Stimulated activated CD4-positive, alpha-beta T cell treated with anti-CD3 and anti-CD28 coated beads, Interleukin-1b, Interleukin-23, amount 100 ng/mL, for 1 hour (primary cell): ENCODE measurements at regions not wholly inside any gene's neighbourhood (a gene's known extent, or its start where the extent isn't known, plus 50 kb on each side); places are given as distances from the start of the nearest gene placed in this dataset.

Experiments
- DNase-seq, 2 donors: peaks; one replicate each; pipeline ENCODE4 v3.0.0-alpha.2; 2020; ENCODE audit warnings: low read depth in 2 of 2

DNA sequence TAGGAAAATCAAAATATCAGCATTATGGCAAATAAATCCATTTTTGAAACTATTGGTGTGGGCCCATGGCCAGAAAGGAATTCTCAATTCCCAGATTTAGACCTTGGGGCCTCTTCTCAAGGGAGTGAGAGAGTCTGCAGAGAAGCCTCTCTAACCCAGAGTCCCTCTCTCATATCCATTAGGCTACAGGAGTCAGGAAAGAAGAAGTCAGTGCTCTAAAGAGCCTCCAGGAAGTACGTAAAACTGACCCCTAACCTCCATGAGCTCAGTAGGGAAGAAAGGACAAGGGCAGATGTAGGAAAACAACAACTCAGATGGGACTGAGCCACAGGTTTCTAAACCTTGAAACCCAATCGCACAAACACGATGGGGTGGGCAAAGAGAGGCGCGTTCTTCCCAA lies 479.9 kb upstream of the TNP1 start:
- no peak for DNase-seq

DNA sequence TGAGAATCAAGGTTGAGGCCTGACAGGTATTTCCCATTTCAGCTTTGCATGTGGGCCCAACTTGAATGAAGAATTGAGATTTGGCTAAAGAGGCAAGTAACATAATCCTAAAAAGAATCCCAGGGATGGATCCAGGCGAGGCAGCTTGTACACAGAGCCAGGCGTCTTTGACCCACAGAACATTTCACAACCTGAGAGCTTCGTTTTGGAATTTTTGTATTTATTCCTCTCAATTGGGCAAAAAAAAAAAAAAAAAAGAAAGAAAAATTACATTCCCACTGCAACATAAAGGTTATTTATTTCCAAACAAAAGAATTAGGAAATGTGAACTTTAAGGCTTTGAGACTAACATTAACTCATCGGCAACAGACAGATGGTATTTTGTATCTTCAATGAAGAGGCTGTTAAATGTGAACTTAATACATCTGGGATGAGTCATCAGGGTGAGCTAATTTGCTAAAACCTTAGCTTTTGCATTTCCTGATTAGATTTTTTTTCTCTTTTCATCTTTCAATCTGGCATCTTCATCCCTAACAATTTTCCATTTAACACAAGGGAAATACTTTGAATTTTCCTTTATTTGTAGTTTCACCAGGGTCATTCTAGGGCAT lies 478.5 kb upstream of the TNP1 start:
- no peak for DNase-seq

DNA sequence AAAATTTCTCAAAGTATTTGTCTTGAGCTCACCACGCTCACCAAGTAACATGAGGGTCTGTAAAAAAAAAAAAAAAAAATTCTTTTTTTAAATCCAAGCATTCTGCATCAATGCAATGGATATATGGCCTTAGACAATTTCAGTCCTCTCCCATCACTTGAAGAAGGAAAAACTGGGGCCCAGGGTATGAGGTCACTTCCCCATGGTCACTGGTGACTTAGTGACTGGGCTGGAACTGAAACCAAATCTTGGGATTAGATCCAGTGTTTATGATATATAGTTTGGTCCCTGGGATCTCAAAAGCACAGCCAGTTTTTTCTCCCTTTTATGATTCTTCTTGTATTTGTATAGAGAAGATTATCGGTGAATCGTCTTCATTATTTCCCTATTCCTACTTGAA lies 477.9 kb upstream of the TNP1 start:
- no peak for DNase-seq

DNA sequence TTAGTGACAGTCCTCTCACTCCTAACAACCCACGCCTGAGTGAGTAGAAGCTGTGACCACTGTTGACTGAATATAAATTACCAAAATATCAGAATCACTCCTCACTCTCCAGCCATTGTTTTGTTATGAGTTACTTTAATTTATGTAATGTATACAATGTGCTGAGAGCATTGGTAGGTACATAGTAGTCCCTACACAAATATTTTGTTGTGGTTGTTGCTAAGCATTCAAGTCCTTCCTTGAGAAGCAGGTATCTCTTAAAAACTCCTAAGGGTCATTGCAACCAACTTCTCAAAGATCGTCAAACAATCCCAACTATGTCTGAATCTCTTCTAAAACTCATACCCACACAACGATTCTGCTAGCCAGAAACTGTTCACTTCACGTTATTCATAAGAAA lies 476.8 kb upstream of the TNP1 start:
- DNase-seq = no peak

DNA sequence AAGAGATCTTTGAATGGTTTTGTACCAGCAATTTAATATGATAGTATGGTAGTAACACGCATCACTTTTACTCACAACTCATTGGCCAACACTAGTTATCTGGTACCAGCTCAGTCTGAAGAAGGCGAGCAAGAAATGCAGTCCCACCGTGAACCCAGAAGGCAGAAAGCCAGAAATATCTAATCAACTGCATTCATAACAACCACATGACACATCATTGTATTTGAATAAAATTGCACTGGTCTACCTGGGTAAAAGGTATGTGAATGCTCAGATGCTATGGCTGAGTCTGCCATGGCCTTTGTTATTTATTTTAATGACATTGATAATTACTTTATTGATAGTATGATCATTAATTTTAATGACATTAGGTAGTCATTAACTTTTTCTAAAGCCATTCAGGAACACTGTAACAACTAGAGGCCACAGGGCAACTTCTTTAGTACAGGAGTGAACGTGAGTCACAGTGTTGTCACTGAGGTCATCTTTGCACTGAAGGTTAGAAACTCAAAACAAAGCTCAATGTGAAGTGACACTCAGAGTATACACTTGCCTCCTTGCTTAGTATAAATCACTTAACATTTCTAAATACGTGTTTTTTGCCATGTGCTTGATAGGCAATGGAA lies 475.6 kb upstream of the TNP1 start:
- DNase-seq = no peak

DNA sequence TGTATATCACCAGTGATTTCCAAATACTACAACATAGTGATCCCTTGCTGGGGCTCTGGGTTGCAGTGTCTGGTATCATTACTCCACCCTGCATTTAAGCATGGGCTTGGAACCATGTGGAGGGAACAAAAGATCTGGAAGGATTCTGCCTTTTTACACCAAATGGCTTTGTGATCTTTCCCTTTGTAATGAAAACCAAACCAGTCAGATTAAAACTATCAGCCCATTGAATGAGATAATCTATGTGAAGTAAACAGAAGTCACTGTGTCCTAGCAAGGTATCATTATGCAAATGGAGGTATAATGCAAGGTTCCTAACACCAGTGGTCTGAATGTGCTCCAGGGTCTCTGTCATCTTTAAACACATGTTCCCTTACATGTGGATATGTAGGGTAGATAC lies 474.7 kb upstream of the TNP1 start:
- no peak for DNase-seq

DNA sequence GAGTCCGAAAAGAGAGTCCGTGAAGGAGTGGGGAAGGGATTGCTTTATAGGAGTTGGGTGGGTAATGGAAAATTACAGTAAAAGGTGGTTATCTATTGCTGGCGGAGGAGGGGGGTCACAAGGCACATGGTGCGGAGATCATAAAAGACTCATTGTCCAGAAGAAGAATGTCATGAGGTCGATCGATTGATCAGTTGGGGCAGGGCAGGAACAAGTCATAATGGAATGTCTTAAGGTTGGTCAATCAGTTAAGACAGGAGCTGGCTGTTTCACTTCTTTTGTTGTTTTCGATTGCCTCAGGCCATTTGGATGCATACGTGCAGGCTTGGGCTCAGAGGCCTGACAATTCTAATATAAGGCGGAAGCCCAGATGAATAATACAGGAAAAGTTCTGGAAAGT lies 473.0 kb upstream of the TNP1 start:
- DNase-seq = no peak

DNA sequence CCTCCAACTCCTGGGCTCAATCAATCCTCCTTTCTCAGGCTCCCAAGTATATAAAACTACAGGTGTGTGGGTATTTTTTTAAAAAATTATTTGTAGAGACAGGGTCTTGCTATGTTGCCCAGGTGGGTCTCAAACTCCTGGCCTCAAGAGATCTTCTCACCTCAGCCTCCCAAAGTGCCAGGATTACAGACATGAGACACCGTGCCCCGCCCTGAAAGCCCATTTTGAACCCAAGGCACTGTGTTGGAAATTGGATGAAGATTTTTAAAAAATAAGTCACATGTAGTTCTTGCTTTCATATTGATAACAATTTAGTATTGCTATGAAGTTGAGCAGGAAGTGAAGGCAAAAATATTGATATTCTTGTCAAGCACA lies 472.5 kb upstream of the TNP1 start:
- no peak for DNase-seq

DNA sequence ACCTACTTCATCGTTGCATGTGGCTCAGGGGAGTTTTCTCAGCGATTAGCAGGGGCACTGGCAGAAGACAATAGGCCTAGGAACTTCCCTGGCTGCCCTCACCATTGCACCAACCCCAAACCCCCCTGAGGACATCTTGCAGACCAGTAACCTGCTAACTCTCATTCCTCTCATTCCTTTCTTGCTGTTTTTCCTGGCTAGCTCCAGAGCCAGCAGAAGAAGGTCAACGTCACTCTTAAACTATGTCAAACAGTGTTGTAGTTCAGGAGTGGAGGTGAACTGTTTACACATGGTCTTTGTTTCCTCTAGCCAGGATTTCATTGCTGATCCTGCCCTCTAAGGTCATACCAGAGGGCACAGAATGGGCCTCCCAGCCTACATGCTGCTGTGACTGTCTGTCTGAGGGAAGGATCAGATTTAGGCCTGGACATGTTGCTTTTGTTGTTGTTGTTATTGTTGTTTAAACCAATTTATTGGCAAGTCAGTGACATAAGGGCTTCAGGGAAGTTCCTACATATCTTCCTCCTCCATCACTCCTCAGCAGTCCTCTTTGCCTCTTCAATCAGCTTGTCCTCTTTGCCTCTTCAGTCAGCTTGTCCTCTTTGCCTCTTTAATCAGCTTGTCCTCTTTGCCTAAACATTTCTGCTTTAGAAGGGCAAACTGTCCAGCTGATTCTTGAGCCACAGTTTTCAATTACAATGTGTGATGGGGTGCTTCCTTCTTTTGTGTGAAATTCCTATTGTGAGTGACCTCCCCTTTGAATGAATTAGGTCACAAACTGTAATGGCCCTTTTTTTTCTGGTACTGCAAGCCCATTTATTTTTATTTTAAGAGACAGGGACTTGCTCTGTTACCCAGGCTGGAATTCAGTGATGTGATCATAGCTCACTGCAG lies 471.9 kb upstream of the TNP1 start:
- DNase-seq = no peak

DNA sequence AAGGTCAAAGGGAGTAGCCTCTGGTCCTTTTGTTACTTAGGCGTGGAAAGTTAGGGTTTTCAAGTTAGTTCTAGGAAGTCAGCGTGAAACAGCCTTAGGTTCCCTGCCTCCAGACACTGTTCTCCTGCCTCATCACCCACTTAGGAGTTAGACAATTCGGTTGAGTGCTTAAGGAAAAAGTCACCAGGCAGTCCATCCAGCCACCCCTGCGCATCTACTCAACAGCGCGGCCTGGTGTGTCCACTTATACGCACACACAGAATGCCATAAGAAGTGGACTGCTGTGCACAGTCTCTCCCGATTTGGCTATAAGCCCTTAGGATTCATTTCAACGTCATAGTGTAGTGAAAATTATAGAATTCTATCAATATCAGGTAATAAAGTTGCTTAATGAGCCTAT lies 470.8 kb upstream of the TNP1 start:
- no peak for DNase-seq

DNA sequence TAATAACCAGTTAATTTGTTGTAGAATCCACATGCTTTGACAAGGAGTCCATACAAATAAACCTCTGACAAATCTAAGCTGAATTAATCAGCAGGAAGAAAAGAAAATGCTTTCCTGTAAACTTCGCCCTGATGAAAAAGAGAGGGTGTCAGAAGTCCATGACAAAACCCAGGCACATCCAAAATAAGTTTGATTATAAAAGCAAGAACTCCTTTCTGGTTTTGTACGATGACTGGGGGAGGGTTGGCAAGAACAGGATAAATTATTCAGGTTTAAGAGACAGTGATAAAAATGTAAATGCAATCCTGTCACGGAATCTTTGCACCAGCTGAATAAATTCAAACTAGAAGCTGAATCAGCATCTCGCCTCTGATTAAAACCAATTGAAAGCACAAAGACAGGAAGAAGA lies 469.2 kb upstream of the TNP1 start:
- no peak for DNase-seq

DNA sequence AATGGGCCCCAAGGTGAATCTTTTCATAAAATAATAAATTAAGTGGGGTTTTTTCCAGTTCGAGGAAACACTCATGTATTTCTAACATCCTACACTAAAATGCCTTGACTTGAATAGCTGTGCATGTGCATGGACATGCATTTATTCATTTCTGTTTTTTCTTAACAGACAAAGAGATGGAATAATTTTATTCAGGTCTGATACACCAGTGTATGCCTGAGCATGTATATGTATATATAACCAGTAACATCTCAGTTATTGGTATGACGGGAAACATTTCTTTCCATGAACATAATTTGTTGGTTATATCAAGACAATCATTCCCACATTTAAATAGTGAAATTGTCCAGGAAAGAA lies 468.7 kb upstream of the TNP1 start:
- DNase-seq = no peak

DNA sequence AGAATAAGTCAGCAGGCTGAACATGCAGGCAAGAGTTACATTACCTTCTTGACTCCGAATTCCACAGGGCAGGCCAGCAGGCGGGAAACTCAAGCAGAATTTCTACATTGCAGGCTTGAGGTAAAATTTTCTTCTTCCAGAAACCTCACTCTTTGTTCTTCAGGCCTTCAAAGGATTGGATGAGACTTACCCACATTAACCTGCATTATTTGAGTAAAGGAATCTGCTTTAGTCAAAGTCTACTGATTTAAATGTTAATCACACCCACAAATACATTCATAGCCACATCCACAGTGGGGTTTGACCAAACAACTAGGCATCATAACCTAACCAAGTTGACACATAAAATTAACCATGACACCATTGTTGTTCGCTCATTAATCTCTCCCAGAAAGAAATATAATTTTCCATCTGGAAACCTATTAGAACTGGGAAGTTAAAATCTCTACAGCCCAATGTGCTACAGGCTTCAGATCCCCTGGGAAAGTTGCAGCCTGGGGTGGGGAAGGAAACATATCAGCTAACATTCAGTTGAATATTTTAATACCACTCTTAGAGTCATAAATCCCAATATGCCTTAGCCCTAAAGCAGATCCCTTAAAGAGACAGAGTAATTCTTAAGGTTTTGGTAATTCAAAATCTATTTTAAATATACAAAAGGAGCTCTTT lies 468.2 kb upstream of the TNP1 start:
- no peak for DNase-seq

DNA sequence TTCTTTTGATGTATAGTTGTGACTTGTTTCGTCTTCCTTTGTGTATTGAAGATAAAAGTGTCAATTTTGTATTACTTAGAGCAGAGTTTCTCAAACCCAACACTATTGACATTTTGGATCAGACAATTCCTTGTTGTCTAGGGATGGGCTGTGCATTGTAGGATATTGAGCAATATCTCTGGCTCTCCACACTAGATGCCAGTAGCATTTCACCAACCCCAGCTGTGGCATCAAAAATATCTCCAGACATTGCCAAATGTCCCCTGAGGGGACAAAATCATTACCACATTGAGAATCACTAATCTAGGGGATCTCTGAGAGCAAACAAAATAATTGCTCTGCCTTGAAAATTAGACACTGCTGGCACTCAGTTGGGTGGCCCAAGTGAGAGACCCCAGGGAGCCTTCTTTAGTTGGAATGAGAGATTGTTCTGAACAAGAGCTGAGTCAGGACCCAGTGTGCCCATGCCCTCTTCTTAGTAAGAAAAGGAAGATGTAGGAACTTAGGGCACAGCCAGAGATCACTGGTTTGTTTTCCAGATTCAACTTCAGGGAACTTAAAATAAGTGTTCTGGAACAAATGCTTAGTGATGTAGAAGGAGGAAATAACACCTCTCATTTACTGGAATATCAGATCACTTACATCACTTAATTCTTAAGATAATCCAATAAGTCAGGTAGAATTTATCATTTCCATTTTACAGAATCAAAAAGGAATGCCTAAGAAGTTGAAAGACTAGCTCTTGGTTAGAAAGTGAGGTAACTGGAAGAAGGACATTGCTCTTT lies 466.6 kb upstream of the TNP1 start:
- no peak for DNase-seq

DNA sequence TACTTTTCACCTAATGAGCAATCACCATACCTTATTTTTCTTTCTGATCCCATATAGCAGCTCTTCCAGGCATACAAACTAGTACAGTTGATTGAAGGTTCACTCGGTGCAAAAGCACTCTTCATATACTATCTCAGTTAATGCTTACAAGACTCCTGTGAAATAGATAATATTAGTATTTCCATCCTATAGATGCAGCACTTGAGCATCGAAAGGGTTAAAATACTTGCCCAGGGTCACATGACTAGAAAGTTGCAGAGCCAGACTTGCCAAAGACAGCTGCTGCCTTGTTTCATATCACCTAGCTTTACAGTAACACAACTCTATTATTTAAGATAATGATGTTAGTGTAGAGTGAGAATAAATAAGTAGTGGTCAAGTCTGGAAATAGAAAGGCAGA lies 466.0 kb upstream of the TNP1 start:
- DNase-seq = no peak

DNA sequence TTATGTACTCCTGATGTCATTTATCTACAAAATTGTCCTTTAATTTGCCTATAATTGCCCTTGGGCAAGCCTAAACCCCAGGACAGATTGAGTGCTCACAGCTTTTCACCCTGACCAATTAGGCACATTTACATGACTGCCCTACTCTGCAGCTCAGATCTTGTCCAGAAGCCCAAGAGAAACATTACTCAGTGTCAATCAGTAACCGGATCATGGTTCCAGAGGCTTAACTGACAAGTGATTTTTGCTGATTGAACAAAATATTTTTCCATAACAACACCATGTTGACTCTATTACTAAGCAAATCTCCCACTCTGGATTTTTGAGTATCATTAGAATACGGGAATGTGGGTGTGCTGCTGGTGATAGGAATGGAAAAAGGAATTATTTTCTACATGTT lies 465.4 kb upstream of the TNP1 start:
- DNase-seq = no peak

DNA sequence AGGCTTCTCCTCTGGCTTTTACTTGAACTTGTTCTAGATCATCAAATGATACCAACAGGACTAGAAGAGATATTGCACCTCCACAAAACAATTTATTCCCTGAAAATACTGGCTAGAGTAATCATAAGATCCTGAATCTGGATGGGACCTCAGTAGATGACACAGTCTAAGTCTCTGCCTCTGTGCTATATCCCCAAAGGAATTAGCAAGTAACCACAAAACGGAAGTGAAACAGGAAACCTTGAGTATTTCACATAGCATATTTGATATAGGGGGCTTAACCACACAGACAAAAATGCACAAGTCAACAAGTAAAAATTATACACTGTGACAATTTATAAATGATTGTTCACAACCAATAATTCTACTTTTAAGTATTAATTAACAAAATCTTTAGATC lies 456.9 kb upstream of the TNP1 start:
- DNase-seq = no peak

DNA sequence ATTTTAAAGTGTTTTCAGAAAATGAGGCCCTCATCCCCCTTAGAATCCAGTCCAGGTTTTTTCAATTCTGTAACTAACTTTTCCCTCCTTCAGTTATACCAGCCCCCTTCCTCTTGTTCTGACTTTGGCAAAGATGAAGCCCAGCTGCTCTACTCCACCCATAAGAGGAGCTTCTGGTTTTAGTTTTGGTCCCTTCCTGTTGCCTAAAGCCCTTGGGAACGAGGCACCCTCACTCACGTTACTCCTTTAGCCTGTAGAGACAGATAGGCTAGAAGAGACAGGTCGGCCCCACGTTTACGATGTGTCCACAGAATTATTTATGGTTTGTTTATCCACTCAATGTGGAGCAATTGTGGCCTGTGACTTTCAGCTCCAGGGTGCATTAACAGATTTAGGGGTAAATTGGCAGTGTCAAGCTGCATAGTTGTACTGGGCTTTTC lies 454.2 kb upstream of the TNP1 start:
- DNase-seq = no peak

DNA sequence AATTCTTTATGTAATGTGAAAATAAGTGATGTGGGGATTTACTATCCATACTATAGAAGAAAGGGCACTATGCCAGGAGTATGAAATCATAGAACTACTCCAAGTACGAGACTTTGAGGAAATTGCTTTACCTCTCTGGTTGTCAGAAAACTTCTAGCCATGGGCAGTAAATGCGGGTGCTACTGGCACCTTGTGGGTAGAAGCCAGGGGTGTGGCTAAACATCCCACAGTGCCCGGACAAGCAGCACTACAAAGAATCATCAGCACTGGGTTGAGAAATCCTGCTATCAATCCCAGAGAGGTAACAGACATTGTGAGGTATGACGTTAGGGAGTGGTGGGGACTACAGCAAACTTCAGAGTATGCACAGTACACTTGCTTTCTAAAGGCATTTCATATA lies 453.5 kb upstream of the TNP1 start:
- DNase-seq = no peak

DNA sequence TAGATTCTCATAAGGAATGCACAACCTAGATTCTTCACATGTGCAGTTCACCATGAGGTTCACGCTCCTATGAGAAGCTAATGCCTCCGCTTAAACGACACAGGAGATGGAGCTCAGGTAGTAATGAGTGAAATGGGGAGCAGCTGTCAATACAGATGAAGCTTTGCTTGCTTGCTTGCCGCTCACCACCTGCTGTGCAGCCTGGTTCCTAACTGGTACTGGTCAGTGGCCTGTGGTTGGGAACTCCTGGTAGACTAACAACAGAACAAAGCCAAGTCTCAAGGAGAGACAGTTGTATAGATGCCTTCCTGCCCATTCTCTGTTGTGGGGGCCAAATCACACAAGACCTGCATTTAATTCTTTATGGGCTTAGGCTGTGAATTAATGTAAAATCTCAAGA lies 449.2 kb upstream of the TNP1 start:
- no peak for DNase-seq

DNA sequence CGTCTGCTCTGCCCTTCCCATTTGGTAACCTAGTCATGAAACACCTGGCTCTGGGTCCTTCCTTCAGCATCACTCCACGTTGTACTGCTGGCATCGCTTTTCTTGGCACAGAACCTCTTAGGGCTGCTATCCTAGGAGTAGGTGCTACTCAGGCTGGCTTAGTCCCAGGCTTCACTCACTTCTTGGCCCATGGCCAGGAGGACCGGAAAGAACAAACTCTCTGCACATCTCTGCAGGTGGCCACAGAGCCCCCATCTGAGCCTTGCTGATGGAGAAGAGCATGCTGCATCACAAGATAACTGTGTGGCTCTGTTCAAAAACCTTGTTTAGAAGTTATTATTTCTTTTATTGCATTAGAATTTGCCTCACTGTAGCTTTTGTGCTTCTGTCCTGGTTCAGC lies 447.2 kb upstream of the TNP1 start:
- no peak for DNase-seq

DNA sequence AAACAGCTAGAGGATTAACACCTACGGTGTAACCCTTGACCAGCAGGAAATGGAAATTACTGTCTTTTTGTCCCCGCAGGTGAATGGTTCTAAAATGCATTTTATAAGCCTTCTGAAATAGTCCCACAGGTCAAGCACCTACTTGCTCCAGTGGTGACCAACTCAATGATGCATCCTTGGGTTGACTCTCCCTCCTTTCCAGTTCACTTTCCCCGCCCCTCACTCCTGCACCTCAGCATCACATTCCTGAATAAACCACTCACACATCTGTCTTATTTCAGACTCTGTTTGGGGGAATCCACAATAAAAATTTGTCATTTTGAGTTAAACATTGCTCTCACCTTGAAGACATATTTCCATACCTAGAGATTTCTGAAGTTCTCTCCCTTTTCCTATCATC lies 446.0 kb upstream of the TNP1 start:
- DNase-seq = no peak
